SK-N-SH treated with all-trans-retinoic acid at 6 μM for 48 hours (cell line): ENCODE measurements at regions not wholly inside any gene's neighbourhood (a gene's known extent, or its start where the extent isn't known, plus 50 kb on each side); places are given as distances from the start of the nearest gene placed in this dataset.

Experiments used
- ATAC-seq: fragments of 200-7000 bp; cut with Tn5 transposase; 3 replicates; pipeline ENCODE4 v1.9.1; 2020; ENCODE audit warnings: mild to moderate bottlenecking, moderate library complexity
- ARNTL ChIP-seq: fragments of 450-650 bp; formaldehyde crosslinking; IDR thresholded peaks from 2 replicates; pipeline ENCODE4 v1.5.0; 2020; ENCODE audit warnings: low read depth, mild to moderate bottlenecking, moderate library complexity, borderline replicate concordance
- BACH2 ChIP-seq: fragments of 250-450 bp; sonication (Bioruptor Pico); IDR thresholded peaks from 2 replicates; pipeline ENCODE4 v1.9.0; 2021; ENCODE audit warnings: mild to moderate bottlenecking, borderline replicate concordance
- ESRRG ChIP-seq: fragments of 250-450 bp; sonication (Bioruptor Pico); IDR thresholded peaks from 2 replicates; pipeline ENCODE4 v1.6.1; 2021; ENCODE audit warnings: mild to moderate bottlenecking
- GLIS3 ChIP-seq: fragments of 250-450 bp; sonication (Bioruptor Pico); IDR thresholded peaks from 2 replicates; pipeline ENCODE4 v1.5.0; 2020; ENCODE audit warnings: mild to moderate bottlenecking, moderate library complexity
- ISL1 ChIP-seq: fragments of 250-450 bp; sonication (Bioruptor Pico); IDR thresholded peaks from 2 replicates; pipeline ENCODE4 v2.1.2; 2022; ENCODE audit warnings: mild to moderate bottlenecking, moderate library complexity
- OSR1 ChIP-seq: fragments of 250-450 bp; sonication (Bioruptor Pico); IDR thresholded peaks from 2 replicates; pipeline ENCODE4 v1.8.0; 2022; ENCODE audit warnings: moderate library complexity, mild to moderate bottlenecking, inconsistent platforms
- PPARA ChIP-seq: fragments of 250-450 bp; sonication (Bioruptor Pico); IDR thresholded peaks from 2 replicates; pipeline ENCODE4 v1.5.0; 2020; ENCODE audit warnings: mild to moderate bottlenecking, borderline replicate concordance
- RARB ChIP-seq: fragments of 250-450 bp; sonication (Bioruptor Pico); IDR thresholded peaks from 2 replicates; pipeline ENCODE4 v1.8.0; 2021; ENCODE audit warnings: mild to moderate bottlenecking, moderate library complexity
- SNAI2 ChIP-seq: fragments of 250-450 bp; sonication (Bioruptor Pico); IDR thresholded peaks from 2 replicates; pipeline ENCODE4 v1.5.0; 2020; ENCODE audit warnings: mild to moderate bottlenecking, moderate library complexity
- TCF4 ChIP-seq: fragments of 250-450 bp; sonication (Bioruptor Pico); IDR thresholded peaks from 2 replicates; pipeline ENCODE4 v1.8.0; 2021; ENCODE audit warnings: mild to moderate bottlenecking, moderate library complexity, borderline replicate concordance
- TOX ChIP-seq: fragments of 250-450 bp; sonication (Bioruptor Pico); IDR thresholded peaks from 2 replicates; pipeline ENCODE4 v1.8.0; 2021; ENCODE audit warnings: mild to moderate bottlenecking, moderate library complexity, borderline replicate concordance
- ZC3H10 ChIP-seq: fragments of 250-450 bp; sonication (Bioruptor Pico); IDR thresholded peaks from 2 replicates; pipeline ENCODE4 v1.5.1; 2021; ENCODE audit warnings: mild to moderate bottlenecking, moderate library complexity
- ZFP3 ChIP-seq: fragments of 250-450 bp; sonication (Bioruptor Pico); IDR thresholded peaks from 2 replicates; pipeline ENCODE4 v1.5.0; 2020; ENCODE audit warnings: mild to moderate bottlenecking, moderate library complexity
- ZFP30 ChIP-seq: fragments of 450-650 bp; formaldehyde crosslinking; IDR thresholded peaks from 2 replicates; pipeline ENCODE4 v1.5.0; 2022; ENCODE audit warnings: mild to moderate bottlenecking, moderate library complexity
- ZNF565 ChIP-seq: fragments of 450-650 bp; formaldehyde crosslinking; conservative IDR thresholded peaks from 2 replicates; pipeline ENCODE4 v1.5.0; 2020; ENCODE audit warnings: low read depth, mild to moderate bottlenecking, moderate library complexity
- ZNF70 ChIP-seq: fragments of 450-650 bp; formaldehyde crosslinking; IDR thresholded peaks from 2 replicates; pipeline ENCODE4 v1.5.0; 2020; ENCODE audit warnings: mild to moderate bottlenecking, moderate library complexity
- TF ChIP-seq, protein P1 (sequence below): fragments of 250-450 bp; sonication (Bioruptor Pico); IDR thresholded peaks from 2 replicates; pipeline ENCODE4 v1.8.0; 2021; ENCODE audit warnings: low read depth, mild to moderate bottlenecking, moderate library complexity, borderline replicate concordance
- TF ChIP-seq, protein P2 (sequence below): fragments of 250-450 bp; sonication (Bioruptor Pico); IDR thresholded peaks from 2 replicates; pipeline ENCODE4 v1.5.0; 2020; ENCODE audit warnings: mild to moderate bottlenecking, moderate library complexity
- TF ChIP-seq, protein P3 (sequence below): fragments of 250-450 bp; sonication (Bioruptor Pico); IDR thresholded peaks from 2 replicates; pipeline ENCODE4 v1.5.1; 2020; ENCODE audit warnings: low read depth, mild to moderate bottlenecking, moderate library complexity
- TF ChIP-seq, protein P4 (sequence below): fragments of 250-450 bp; sonication (Bioruptor Pico); IDR thresholded peaks from 2 replicates; pipeline ENCODE4 v1.5.1; 2021; ENCODE audit warnings: mild to moderate bottlenecking, moderate library complexity
- TF ChIP-seq, protein P5 (sequence below): fragments of 250-450 bp; sonication (Bioruptor Pico); IDR thresholded peaks from 2 replicates; pipeline ENCODE4 v1.8.0; 2020; ENCODE audit warnings: mild to moderate bottlenecking, moderate library complexity, borderline replicate concordance

DNA sequence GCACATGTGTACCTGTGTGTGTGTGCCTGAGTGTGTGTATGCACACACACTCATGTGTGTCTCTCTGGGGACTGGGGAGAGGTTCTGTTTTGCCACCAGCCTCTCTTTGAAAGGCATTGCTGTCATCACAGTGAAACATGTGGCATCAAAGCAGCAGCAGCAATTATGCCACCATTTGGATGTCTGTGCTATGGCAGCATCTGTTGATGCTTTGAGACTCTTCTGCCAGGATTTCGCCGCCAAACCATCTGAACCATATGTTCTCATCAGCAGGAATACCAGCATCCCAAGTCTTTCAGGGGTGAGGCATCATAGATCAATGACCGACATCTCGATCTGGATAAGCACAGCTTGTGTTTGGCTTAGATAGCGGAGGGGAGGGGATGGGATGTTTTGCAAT lies 168.6 kb downstream of the FAT3 start (continued):
- TF ChIP-seq, protein P1, sequence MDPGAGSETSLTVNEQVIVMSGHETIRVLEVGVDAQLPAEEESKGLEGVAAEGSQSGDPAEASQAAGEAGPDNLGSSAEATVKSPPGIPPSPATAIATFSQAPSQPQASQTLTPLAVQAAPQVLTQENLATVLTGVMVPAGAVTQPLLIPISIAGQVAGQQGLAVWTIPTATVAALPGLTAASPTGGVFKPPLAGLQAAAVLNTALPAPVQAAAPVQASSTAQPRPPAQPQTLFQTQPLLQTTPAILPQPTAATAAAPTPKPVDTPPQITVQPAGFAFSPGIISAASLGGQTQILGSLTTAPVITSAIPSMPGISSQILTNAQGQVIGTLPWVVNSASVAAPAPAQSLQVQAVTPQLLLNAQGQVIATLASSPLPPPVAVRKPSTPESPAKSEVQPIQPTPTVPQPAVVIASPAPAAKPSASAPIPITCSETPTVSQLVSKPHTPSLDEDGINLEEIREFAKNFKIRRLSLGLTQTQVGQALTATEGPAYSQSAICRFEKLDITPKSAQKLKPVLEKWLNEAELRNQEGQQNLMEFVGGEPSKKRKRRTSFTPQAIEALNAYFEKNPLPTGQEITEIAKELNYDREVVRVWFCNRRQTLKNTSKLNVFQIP: no peak
- TF ChIP-seq ARNTL (CRISPR knock-in tag) (no peak), RARB (CRISPR knock-in tag) (no peak), ESRRG (no peak), ZFP30 (CRISPR knock-in tag) (no peak), TOX (CRISPR knock-in tag) (no peak), BACH2 (CRISPR knock-in tag) (no peak), ZNF565 (CRISPR knock-in tag) (no peak)

DNA sequence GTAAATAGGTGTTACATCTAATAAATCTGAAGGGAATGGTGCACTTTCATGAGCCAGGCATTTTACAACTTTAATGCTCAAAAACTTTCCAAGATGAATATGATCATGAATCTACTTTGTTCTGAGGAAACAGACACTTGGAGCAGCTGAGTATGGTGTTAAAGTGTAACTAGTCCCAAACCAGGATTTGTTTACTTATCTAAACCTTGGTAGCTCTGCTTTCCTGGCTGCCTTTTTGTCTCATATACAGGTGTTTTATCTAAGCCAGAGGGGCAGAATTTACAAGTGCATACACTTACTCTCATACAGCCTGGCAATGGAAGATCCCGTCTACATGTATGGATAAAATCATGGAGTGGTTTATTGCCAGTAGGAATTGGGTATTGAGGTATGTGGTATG lies 171.5 kb downstream of the FAT3 start:
- no peak for ATAC-seq
- TF ChIP-seq SNAI2 (CRISPR knock-in tag): no peak
- TF ChIP-seq ZNF70: no peak
- TF ChIP-seq PPARA (CRISPR knock-in tag): no peak
- TF ChIP-seq RARB (CRISPR knock-in tag): no peak
- no peak for TF ChIP-seq GLIS3 (CRISPR knock-in tag)
- TF ChIP-seq, all 23 proteins: peak for 0

DNA sequence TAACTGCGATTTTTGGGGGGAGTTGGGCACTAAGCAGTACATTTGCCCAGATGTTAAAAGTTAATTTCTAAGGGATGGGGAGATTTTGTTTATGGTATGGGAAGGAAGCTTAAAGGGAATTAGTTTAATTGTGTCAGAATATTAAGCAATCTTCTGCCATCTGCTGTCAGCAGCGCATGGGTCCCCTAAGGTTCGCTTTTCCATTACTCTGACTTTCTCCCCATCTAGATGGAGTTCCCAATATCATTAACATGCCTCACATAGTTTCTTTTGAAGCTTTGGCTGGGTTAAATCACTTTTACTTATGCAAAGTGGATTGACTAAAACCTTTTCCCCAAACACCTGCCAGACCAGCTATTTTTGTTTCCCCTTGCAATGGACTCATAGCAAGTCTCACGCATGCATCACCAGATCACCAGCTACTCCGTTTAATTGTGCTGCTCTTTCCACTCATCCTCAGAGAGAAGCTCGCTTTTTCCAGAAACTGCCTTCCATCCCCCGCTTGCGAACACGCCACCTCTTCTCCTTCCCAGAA lies 172.7 kb downstream of the FAT3 start:
- ATAC-seq: no peak
- TF ChIP-seq ISL1 (CRISPR knock-in tag): no peak
- TF ChIP-seq, protein P2, sequence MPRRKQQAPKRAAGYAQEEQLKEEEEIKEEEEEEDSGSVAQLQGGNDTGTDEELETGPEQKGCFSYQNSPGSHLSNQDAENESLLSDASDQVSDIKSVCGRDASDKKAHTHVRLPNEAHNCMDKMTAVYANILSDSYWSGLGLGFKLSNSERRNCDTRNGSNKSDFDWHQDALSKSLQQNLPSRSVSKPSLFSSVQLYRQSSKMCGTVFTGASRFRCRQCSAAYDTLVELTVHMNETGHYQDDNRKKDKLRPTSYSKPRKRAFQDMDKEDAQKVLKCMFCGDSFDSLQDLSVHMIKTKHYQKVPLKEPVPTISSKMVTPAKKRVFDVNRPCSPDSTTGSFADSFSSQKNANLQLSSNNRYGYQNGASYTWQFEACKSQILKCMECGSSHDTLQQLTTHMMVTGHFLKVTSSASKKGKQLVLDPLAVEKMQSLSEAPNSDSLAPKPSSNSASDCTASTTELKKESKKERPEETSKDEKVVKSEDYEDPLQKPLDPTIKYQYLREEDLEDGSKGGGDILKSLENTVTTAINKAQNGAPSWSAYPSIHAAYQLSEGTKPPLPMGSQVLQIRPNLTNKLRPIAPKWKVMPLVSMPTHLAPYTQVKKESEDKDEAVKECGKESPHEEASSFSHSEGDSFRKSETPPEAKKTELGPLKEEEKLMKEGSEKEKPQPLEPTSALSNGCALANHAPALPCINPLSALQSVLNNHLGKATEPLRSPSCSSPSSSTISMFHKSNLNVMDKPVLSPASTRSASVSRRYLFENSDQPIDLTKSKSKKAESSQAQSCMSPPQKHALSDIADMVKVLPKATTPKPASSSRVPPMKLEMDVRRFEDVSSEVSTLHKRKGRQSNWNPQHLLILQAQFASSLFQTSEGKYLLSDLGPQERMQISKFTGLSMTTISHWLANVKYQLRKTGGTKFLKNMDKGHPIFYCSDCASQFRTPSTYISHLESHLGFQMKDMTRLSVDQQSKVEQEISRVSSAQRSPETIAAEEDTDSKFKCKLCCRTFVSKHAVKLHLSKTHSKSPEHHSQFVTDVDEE (CRISPR knock-in tag): no peak
- TF ChIP-seq ESRRG: no peak
- TF ChIP-seq, protein P1: no peak
- TF ChIP-seq RARB (CRISPR knock-in tag): no peak
- no peak for TF ChIP-seq ZNF565 (CRISPR knock-in tag)
- TF ChIP-seq OSR1: no peak
- no peak for TF ChIP-seq ZC3H10 (CRISPR knock-in tag)
- TF ChIP-seq, protein P3, sequence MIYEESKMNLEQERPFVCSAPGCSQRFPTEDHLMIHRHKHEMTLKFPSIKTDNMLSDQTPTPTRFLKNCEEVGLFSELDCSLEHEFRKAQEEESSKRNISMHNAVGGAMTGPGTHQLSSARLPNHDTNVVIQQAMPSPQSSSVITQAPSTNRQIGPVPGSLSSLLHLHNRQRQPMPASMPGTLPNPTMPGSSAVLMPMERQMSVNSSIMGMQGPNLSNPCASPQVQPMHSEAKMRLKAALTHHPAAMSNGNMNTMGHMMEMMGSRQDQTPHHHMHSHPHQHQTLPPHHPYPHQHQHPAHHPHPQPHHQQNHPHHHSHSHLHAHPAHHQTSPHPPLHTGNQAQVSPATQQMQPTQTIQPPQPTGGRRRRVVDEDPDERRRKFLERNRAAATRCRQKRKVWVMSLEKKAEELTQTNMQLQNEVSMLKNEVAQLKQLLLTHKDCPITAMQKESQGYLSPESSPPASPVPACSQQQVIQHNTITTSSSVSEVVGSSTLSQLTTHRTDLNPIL (CRISPR knock-in tag): no peak
- no peak for TF ChIP-seq TCF4
- no peak for TF ChIP-seq SNAI2 (CRISPR knock-in tag)
- TF ChIP-seq GLIS3 (CRISPR knock-in tag): no peak
- TF ChIP-seq, all 23 proteins: peak for 0

DNA sequence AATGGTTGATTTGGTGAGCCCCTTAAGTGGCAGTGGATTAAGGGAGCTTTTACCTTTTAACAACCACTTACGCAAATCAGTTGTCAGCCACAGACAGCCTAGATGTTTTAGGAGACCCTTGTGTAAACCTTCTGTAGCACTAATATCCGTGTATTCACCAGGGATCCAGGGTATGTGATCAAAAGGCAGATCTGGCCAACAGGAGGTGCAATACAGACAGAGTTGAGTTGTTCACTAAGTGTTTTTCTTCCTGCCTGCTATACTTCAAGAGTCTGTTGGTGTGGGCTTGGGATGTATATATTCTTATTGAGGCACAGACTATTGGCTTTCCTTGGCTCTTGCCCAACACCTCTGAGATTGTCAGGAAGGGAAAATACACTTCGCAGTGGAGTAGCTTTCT lies 175.1 kb downstream of the FAT3 start:
- no peak for ATAC-seq
- TF ChIP-seq ZFP3 (CRISPR knock-in tag) (no peak), TCF4 (no peak), ZC3H10 (CRISPR knock-in tag) (no peak), BACH2 (CRISPR knock-in tag) (no peak), ZNF70 (no peak), PPARA (CRISPR knock-in tag) (no peak), ISL1 (CRISPR knock-in tag) (no peak), ZNF565 (CRISPR knock-in tag) (no peak)
- TF ChIP-seq, protein P4, sequence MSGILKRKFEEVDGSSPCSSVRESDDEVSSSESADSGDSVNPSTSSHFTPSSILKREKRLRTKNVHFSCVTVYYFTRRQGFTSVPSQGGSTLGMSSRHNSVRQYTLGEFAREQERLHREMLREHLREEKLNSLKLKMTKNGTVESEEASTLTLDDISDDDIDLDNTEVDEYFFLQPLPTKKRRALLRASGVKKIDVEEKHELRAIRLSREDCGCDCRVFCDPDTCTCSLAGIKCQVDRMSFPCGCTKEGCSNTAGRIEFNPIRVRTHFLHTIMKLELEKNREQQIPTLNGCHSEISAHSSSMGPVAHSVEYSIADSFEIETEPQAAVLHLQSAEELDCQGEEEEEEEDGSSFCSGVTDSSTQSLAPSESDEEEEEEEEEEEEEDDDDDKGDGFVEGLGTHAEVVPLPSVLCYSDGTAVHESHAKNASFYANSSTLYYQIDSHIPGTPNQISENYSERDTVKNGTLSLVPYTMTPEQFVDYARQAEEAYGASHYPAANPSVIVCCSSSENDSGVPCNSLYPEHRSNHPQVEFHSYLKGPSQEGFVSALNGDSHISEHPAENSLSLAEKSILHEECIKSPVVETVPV (CRISPR knock-in tag): no peak
- TF ChIP-seq, protein P3 (CRISPR knock-in tag): no peak
- TF ChIP-seq, protein P5, sequence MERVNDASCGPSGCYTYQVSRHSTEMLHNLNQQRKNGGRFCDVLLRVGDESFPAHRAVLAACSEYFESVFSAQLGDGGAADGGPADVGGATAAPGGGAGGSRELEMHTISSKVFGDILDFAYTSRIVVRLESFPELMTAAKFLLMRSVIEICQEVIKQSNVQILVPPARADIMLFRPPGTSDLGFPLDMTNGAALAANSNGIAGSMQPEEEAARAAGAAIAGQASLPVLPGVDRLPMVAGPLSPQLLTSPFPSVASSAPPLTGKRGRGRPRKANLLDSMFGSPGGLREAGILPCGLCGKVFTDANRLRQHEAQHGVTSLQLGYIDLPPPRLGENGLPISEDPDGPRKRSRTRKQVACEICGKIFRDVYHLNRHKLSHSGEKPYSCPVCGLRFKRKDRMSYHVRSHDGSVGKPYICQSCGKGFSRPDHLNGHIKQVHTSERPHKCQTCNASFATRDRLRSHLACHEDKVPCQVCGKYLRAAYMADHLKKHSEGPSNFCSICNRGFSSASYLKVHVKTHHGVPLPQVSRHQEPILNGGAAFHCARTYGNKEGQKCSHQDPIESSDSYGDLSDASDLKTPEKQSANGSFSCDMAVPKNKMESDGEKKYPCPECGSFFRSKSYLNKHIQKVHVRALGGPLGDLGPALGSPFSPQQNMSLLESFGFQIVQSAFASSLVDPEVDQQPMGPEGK (CRISPR knock-in tag): no peak
